Ishikawa (cell line): ENCODE measurements at regions not wholly inside any gene's neighbourhood (a gene's known extent, or its start where the extent isn't known, plus 50 kb on each side); places are given as distances from the start of the nearest gene placed in this dataset.

Source experiments
- CEBPB ChIP-seq: IDR thresholded peaks from 2 replicates; pipeline ENCODE4 v1.6.1; 2012
- CREB1 ChIP-seq: IDR thresholded peaks from 2 replicates; pipeline ENCODE4 v1.6.1; 2012; ENCODE audit warnings: low read depth
- MAX ChIP-seq: IDR thresholded peaks from 2 replicates; pipeline ENCODE4 v1.6.1; 2012
- REST ChIP-seq: IDR thresholded peaks from 2 replicates; pipeline ENCODE4 v1.6.1; 2012; ENCODE audit warnings: low read depth, mild to moderate bottlenecking
- TEAD4 ChIP-seq: IDR thresholded peaks from 2 replicates; pipeline ENCODE4 v1.6.1; 2012

GRCh38 chr16:87228363-87228762 is 88.8 kb downstream of the C16orf95 start:
- TF ChIP-seq TEAD4 (no peak), CREB1 (no peak), CEBPB (no peak), REST (no peak), MAX (no peak)
